ENCODE measurements at regions not wholly inside any gene's neighbourhood (a gene's known extent, or its start where the extent isn't known, plus 50 kb on each side); places are given as distances from the start of the nearest gene placed in this dataset.

- Histone ChIP-seq H3K9me3 (ENCODE audit: control insufficient read depth, insufficient read depth, low read depth, low read length) (no peaks in the 10 kb centered on the region), H3K4me3 (replicated peaks in 1 of 4; ENCODE audit: control extremely low read depth in 1 of 4, insufficient read depth in 1 of 4, low read depth in 3 of 4, low read length in 4 of 4) (no peak overlapping the region), H3K9ac (ENCODE audit: insufficient read depth, low read length) (no peak overlapping the region), H4K20me1 (ENCODE audit: control insufficient read depth, extremely low read depth, insufficient read depth, low read length) (no peaks in the 10 kb centered on the region), H3K4me2 (ENCODE audit: extremely low read depth, insufficient read depth, low read length) (no peak overlapping the region), H3K27ac (ENCODE audit: insufficient read depth, low read length) (no peak overlapping the region), H3K79me2 (ENCODE audit: control insufficient read depth, insufficient read depth, low read length) (no peaks in the 10 kb centered on the region), H3K27me3 (ENCODE audit: control insufficient read depth, insufficient read depth, low read length) (no peaks in the 10 kb centered on the region), H3K4me1 (ENCODE audit: control insufficient read depth, extremely low read depth, insufficient read depth, low read length) (no peaks in the 10 kb centered on the region), H3K36me3 (ENCODE audit: control insufficient read depth, insufficient read depth, low read length) (no peaks in the 10 kb centered on the region), H2AFZ (ENCODE audit: low read length) (no peak overlapping the region)
- TF ChIP-seq EZH2 (IDR thresholded peaks at IDR 0.05; ENCODE audit: low read length, missing control alignments) (no peak), CTCF (conservative IDR thresholded peaks at IDR 0.05 in 1 of 2, IDR thresholded peaks at IDR 0.05 in 1 of 2; ENCODE audit: low read depth in 1 of 2, low read length in 2 of 2) (no peak)
- DNase-seq (ENCODE audit: low read depth in 2 of 2), result no peak
These were observed 276.8 kb upstream of the POU3F3 start for GRCh38 chr2:104577143-104577542.

- H3K79me2 ChIP-seq (ENCODE audit: control insufficient read depth, insufficient read depth, low read length), result no peaks in the 10 kb centered on the region
- no peaks in the 10 kb centered on the region for H3K27me3 ChIP-seq (ENCODE audit: control insufficient read depth, insufficient read depth, low read length)
- H2AFZ ChIP-seq (ENCODE audit: low read length), result no peak overlapping the region
- H3K4me3 ChIP-seq (replicated peaks in 1 of 4; ENCODE audit: control extremely low read depth in 1 of 4, insufficient read depth in 1 of 4, low read depth in 3 of 4, low read length in 4 of 4), result no peak overlapping the region
- no peak for DNase-seq (ENCODE audit: low read depth in 2 of 2)
- no peaks in the 10 kb centered on the region for H3K4me1 ChIP-seq (ENCODE audit: control insufficient read depth, extremely low read depth, insufficient read depth, low read length)
- no peaks in the 10 kb centered on the region for H3K36me3 ChIP-seq (ENCODE audit: control insufficient read depth, insufficient read depth, low read length)
- no peak for TF ChIP-seq CTCF (conservative IDR thresholded peaks at IDR 0.05 in 1 of 2, IDR thresholded peaks at IDR 0.05 in 1 of 2; ENCODE audit: low read depth in 1 of 2, low read length in 2 of 2)
- TF ChIP-seq EZH2 (IDR thresholded peaks at IDR 0.05; ENCODE audit: low read length, missing control alignments), result no peak
- no peak overlapping the region for H3K27ac ChIP-seq (ENCODE audit: insufficient read depth, low read length)
- H4K20me1 ChIP-seq (ENCODE audit: control insufficient read depth, extremely low read depth, insufficient read depth, low read length), result no peaks in the 10 kb centered on the region
- no peaks in the 10 kb centered on the region for H3K9me3 ChIP-seq (ENCODE audit: control insufficient read depth, insufficient read depth, low read depth, low read length)
- no peak overlapping the region for H3K9ac ChIP-seq (ENCODE audit: insufficient read depth, low read length)
- H3K4me2 ChIP-seq (ENCODE audit: extremely low read depth, insufficient read depth, low read length), result no peak overlapping the region
These were observed 271.4 kb upstream of the POU3F3 start for GRCh38 chr2:104582471-104582870.

GRCh38 chr2:104583811-104584210, 270.1 kb upstream of the POU3F3 start:
- no peaks in the 10 kb centered on the region for H3K4me1 ChIP-seq (ENCODE audit: control insufficient read depth, extremely low read depth, insufficient read depth, low read length)
- no peak overlapping the region for H3K9ac ChIP-seq (ENCODE audit: insufficient read depth, low read length)
- H3K9me3 ChIP-seq (ENCODE audit: control insufficient read depth, insufficient read depth, low read depth, low read length), result no peaks in the 10 kb centered on the region
- H4K20me1 ChIP-seq (ENCODE audit: control insufficient read depth, extremely low read depth, insufficient read depth, low read length), result no peaks in the 10 kb centered on the region
- no peaks in the 10 kb centered on the region for H3K27me3 ChIP-seq (ENCODE audit: control insufficient read depth, insufficient read depth, low read length)
- H3K36me3 ChIP-seq (ENCODE audit: control insufficient read depth, insufficient read depth, low read length), result no peaks in the 10 kb centered on the region
- no peak overlapping the region for H3K27ac ChIP-seq (ENCODE audit: insufficient read depth, low read length)
- H3K4me3 ChIP-seq (replicated peaks in 1 of 4; ENCODE audit: control extremely low read depth in 1 of 4, insufficient read depth in 1 of 4, low read depth in 3 of 4, low read length in 4 of 4), result no peak overlapping the region
- no peak overlapping the region for H2AFZ ChIP-seq (ENCODE audit: low read length)
- no peak overlapping the region for H3K4me2 ChIP-seq (ENCODE audit: extremely low read depth, insufficient read depth, low read length)
- no peak for TF ChIP-seq EZH2 (IDR thresholded peaks at IDR 0.05; ENCODE audit: low read length, missing control alignments)
- TF ChIP-seq CTCF (conservative IDR thresholded peaks at IDR 0.05 in 1 of 2, IDR thresholded peaks at IDR 0.05 in 1 of 2; ENCODE audit: low read depth in 1 of 2, low read length in 2 of 2), result no peak
- DNase-seq (ENCODE audit: low read depth in 2 of 2), result no peak
- H3K79me2 ChIP-seq (ENCODE audit: control insufficient read depth, insufficient read depth, low read length), result no peaks in the 10 kb centered on the region

All from fibroblast of lung (primary cell).